Hippocampal formation (tissue), 2 donors: ENCODE measurements at regions not wholly inside any gene's neighbourhood (a gene's known extent, or its start where the extent isn't known, plus 50 kb on each side); places are given as distances from the start of the nearest gene placed in this dataset.
"Not testable (repeated sequence)": the region's sequence is repeated elsewhere in the genome, so short reads cannot be mapped to it uniquely, and the experiment has no call there.

Experiments
- DNase-seq, 2 donors: peaks; one replicate each; lab custom pipeline; 2025; lab: John Stamatoyannopoulos, UW

GRCh38 chr2:82968358-82968757, 1490.7 kb downstream of the SUCLG1 start:
- DNase-seq = no peak

- no peak for DNase-seq
Measured at GRCh38 chr2:82964341-82964740, 1494.7 kb downstream of the SUCLG1 start.

GRCh38 chr2:82959727-82960126, 1499.4 kb downstream of the SUCLG1 start:
- DNase-seq = no peak

GRCh38 chr2:82954868-82955267, 1504.2 kb downstream of the SUCLG1 start:
- DNase-seq = no peak

- DNase-seq = no peak
Measured at GRCh38 chr2:82939211-82939610, 1519.9 kb downstream of the SUCLG1 start.

GRCh38 chr2:82938321-82938845, 1520.7 kb downstream of the SUCLG1 start:
- DNase-seq = not testable (repeated sequence)

GRCh38 chr2:82913566-82913965, 1545.5 kb downstream of the SUCLG1 start:
- no peak for DNase-seq

GRCh38 chr2:82896117-82896516, 1563.0 kb downstream of the SUCLG1 start:
- DNase-seq = no peak

- no peak for DNase-seq
Measured at GRCh38 chr2:82893190-82893589, 1565.9 kb downstream of the SUCLG1 start.

GRCh38 chr2:82879803-82880202, 1579.3 kb downstream of the SUCLG1 start:
- DNase-seq = no peak

- DNase-seq = no peak
Measured at GRCh38 chr2:82875858-82876257, 1583.2 kb downstream of the SUCLG1 start.

GRCh38 chr2:82857967-82858366, 1601.1 kb downstream of the SUCLG1 start:
- no peak for DNase-seq

- DNase-seq = no peak
Measured at GRCh38 chr2:82853299-82853698, 1605.8 kb downstream of the SUCLG1 start.

- no peak for DNase-seq
Measured at GRCh38 chr2:82852787-82853186, 1606.3 kb downstream of the SUCLG1 start.

GRCh38 chr2:82848285-82848684, 1610.8 kb downstream of the SUCLG1 start:
- no peak for DNase-seq

GRCh38 chr2:82839036-82839435, 1620.0 kb downstream of the SUCLG1 start:
- DNase-seq = no peak

GRCh38 chr2:82837588-82838304, 1621.3 kb downstream of the SUCLG1 start:
- DNase-seq = no peak

- no peak for DNase-seq
Measured at GRCh38 chr2:82834893-82835292, 1624.2 kb downstream of the SUCLG1 start.

GRCh38 chr2:82827426-82827825, 1631.7 kb downstream of the SUCLG1 start:
- no peak for DNase-seq

GRCh38 chr2:82826437-82826836, 1632.6 kb downstream of the SUCLG1 start:
- DNase-seq = no peak

GRCh38 chr2:82825410-82826090, 1633.5 kb downstream of the SUCLG1 start:
- DNase-seq = no peak

GRCh38 chr2:82823892-82824291, 1635.2 kb downstream of the SUCLG1 start:
- no peak for DNase-seq

- DNase-seq = no peak
Measured at GRCh38 chr2:82819951-82820350, 1639.1 kb downstream of the SUCLG1 start.
